NCI-H2227 (cell line): ENCODE measurements at regions not wholly inside any gene's neighbourhood (a gene's known extent, or its start where the extent isn't known, plus 50 kb on each side); places are given as distances from the start of the nearest gene placed in this dataset.
"Not testable (repeated sequence)": the region's sequence is repeated elsewhere in the genome, so short reads cannot be mapped to it uniquely, and the experiment has no call there.

Source experiments
- DNase-seq: peaks from one replicate; lab custom pipeline; 2025; ENCODE audit not compliant: unreplicated experiment; lab: John Stamatoyannopoulos, UW

GRCh38 chr14:44620121-44621019 is 113.3 kb upstream of the FSCB start:
- no peak for DNase-seq

GRCh38 chr14:44616204-44616603 is 109.1 kb upstream of the FSCB start:
- DNase-seq = no peak

GRCh38 chr14:44613061-44613712 is 106.1 kb upstream of the FSCB start:
- no peak for DNase-seq

GRCh38 chr14:44612002-44612401 is 104.9 kb upstream of the FSCB start:
- DNase-seq = no peak

- no peak for DNase-seq
Observed at GRCh38 chr14:44609876-44610510, 102.9 kb upstream of the FSCB start.

GRCh38 chr14:44609201-44609600 is 102.1 kb upstream of the FSCB start:
- DNase-seq = no peak

GRCh38 chr14:44607701-44608100 is 100.6 kb upstream of the FSCB start:
- no peak for DNase-seq

GRCh38 chr14:44606576-44606975 is 99.5 kb upstream of the FSCB start:
- DNase-seq = no peak

- not testable (repeated sequence) for DNase-seq
Observed at GRCh38 chr14:44601266-44601665, 94.2 kb upstream of the FSCB start.

GRCh38 chr14:44589180-44589579 is 82.1 kb upstream of the FSCB start:
- DNase-seq = no peak

GRCh38 chr14:44586910-44587309 is 79.8 kb upstream of the FSCB start:
- no peak for DNase-seq

GRCh38 chr14:44576356-44576755 is 69.3 kb upstream of the FSCB start:
- DNase-seq = no peak

- no peak for DNase-seq
Observed at GRCh38 chr14:44567997-44568396, 60.9 kb upstream of the FSCB start.

GRCh38 chr14:44565968-44566367 is 58.9 kb upstream of the FSCB start:
- no peak for DNase-seq

- no peak for DNase-seq
Observed at GRCh38 chr14:44564908-44565307, 57.8 kb upstream of the FSCB start.
